T-cell (primary cell): ENCODE measurements at regions not wholly inside any gene's neighbourhood (a gene's known extent, or its start where the extent isn't known, plus 50 kb on each side); places are given as distances from the start of the nearest gene placed in this dataset.
"Not testable (repeated sequence)": the region's sequence is repeated elsewhere in the genome, so short reads cannot be mapped to it uniquely, and the experiment has no call there.

Experiments
- ATAC-seq, 4 experiments: fragments of 200-7000 bp in 3 of 4; fragments of 150-1000 bp in 1 of 4; cut with Tn5 transposase; replicated peaks in 1 of 4; 1 replicate in 3 of 4; 2 replicates in 1 of 4; pipeline ENCODE4 v1.10.0; 2021; ENCODE audit warnings: moderate library complexity in 3 of 4, mild to moderate bottlenecking in 2 of 4, moderate number of reproducible peaks in 1 of 4
- CTCF ChIA-PET, 2 donors: fragments of 300-600 bp; sonication (Branson Sonifier 250); formaldehyde crosslinking; loops; one replicate each; lab custom pipeline; 2022; ENCODE audit warnings: antibody characterized with exemption in 2 of 2; lab: Charles Lee
- POLR2A ChIA-PET, 2 donors: fragments of 300-600 bp; sonication (Branson Sonifier 250); formaldehyde crosslinking; loops; one replicate each; lab custom pipeline; 2022; ENCODE audit warnings: antibody characterized with exemption in 2 of 2; lab: Charles Lee
- DNase-seq, 35 experiments: peaks; one replicate each; pipeline versions ENCODE4 v3.0.0 to v3.0.0-alpha.2; 2013 to 2023
- H3K27ac ChIP-seq: one replicate; pipeline ENCODE4 v1.5.1; 2013; ENCODE audit warnings: low read length
- H3K27me3 ChIP-seq, 2 experiments: replicated peaks in 1 of 2; 1 replicate in 1 of 2; 2 replicates in 1 of 2; pipeline versions ENCODE4 v1.6.1 to v1.7.0; 2013; ENCODE audit warnings: low read length in 1 of 2, mixed read lengths in 1 of 2; ENCODE audit not compliant: control insufficient read depth in 2 of 2, insufficient read depth in 2 of 2; ENCODE audit errors: extremely low read depth in 1 of 2
- H3K36me3 ChIP-seq, 2 donors: 1 replicate in 1 of 2; 2 replicates in 1 of 2; pipeline versions ENCODE4 v1.6.1 to v1.7.0; 2013; ENCODE audit warnings: low read length in 1 of 2; ENCODE audit not compliant: control insufficient read depth in 2 of 2, insufficient read depth in 1 of 2; ENCODE audit errors: extremely low read depth in 1 of 2
- H3K4me1 ChIP-seq, 2 experiments: 1 replicate in 1 of 2; 2 replicates in 1 of 2; pipeline versions ENCODE4 v1.6.1 to v1.7.0; 2013; ENCODE audit warnings: low read length in 2 of 2, mixed read lengths in 1 of 2; ENCODE audit not compliant: insufficient read depth in 2 of 2, control insufficient read depth in 1 of 2; ENCODE audit errors: extremely low read depth in 1 of 2
- H3K4me3 ChIP-seq, 2 donors: 1 replicate in 1 of 2; 2 replicates in 1 of 2; pipeline versions ENCODE4 v1.5.1 to v1.7.0; 2013; ENCODE audit warnings: mild to moderate bottlenecking in 2 of 2, low read length in 1 of 2, moderate library complexity in 1 of 2; ENCODE audit not compliant: control insufficient read depth in 1 of 2; ENCODE audit errors: extremely low read depth in 1 of 2
- H3K9me3 ChIP-seq: 2 replicates; pipeline ENCODE4 v1.7.0; 2013
- H3K27ac Mint-ChIP-seq, 2 donors: one replicate each; pipeline ENCODE4 v1.8.0; 2020 to 2021; ENCODE audit warnings: mild to moderate bottlenecking in 2 of 2, mixed read lengths in 2 of 2
- H3K27me3 Mint-ChIP-seq, 2 donors: one replicate each; pipeline ENCODE4 v1.8.0; 2021 to 2022; ENCODE audit warnings: mixed read lengths in 2 of 2
- H3K36me3 Mint-ChIP-seq: one replicate; pipeline ENCODE4 v1.8.0; 2021; ENCODE audit warnings: mixed read lengths
- H3K4me1 Mint-ChIP-seq, 3 donors: one replicate each; pipeline ENCODE4 v1.8.0; 2020 to 2022; ENCODE audit warnings: mixed read lengths in 3 of 3, mild to moderate bottlenecking in 1 of 3
- H3K4me3 Mint-ChIP-seq, 3 donors: one replicate each; pipeline ENCODE4 v1.8.0; 2020 to 2022; ENCODE audit warnings: mild to moderate bottlenecking in 3 of 3, mixed read lengths in 3 of 3, moderate library complexity in 3 of 3
- H3K9me3 Mint-ChIP-seq, 3 donors: one replicate each; pipeline ENCODE4 v1.8.0; 2020 to 2022; ENCODE audit warnings: mixed read lengths in 3 of 3
- WGBS: methylation state at CpG from one replicate; pipeline ENCODE4 v1.1.5; 2013; ENCODE audit warnings: missing lambda C conversion rate; ENCODE audit not compliant: insufficient coverage; 5-methylcytosine and 5-hydroxymethylcytosine counted together

DNA sequence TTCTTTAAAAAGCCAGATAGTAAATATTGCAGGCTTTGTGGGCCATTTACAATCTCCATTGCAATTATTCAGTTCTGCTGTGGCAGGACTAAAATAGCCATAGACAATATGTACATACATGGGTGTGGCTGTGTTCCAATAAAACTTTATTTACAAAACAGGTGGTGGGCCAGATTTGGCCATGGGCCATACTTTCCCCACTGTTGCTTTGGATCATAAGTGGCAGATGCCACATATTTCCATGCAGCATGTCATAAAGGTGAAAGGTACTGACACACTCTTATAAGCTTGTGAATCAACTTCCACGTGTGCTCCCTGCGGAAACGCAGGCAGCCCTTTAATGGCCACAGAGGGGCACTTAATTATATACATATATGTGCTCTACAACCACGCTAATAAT is 244.4 kb upstream of the FOXN3 start:
- Mint-ChIP-seq H3K27ac (no peak overlapping the region), H3K9me3 (peaks cover 3 to 6% (median 3%) of the 10 kb centered on the region in 3 donors), H3K27me3 (no peaks in the 10 kb centered on the region), H3K4me3 (no peak overlapping the region), H3K36me3 (peaks cover 4% of the 10 kb centered on the region), H3K4me1 (peaks cover 0 to 16% (median 0%) of the 10 kb centered on the region in 3 donors)
- Histone ChIP-seq H3K36me3 (no peaks in the 10 kb centered on the region), H3K4me3 (no peak overlapping the region), H3K27me3 (no peaks in the 10 kb centered on the region), H3K9me3 (no peaks in the 10 kb centered on the region), H3K4me1 (no peaks in the 10 kb centered on the region), H3K27ac (no peak overlapping the region)
- no peak for DNase-seq
- ATAC-seq, result no peak
- ChIA-PET CTCF (no interaction called here), POLR2A (no interaction called here)
- WGBS, result no CpG with 5 or more reads among the region's 4 CpGs

DNA sequence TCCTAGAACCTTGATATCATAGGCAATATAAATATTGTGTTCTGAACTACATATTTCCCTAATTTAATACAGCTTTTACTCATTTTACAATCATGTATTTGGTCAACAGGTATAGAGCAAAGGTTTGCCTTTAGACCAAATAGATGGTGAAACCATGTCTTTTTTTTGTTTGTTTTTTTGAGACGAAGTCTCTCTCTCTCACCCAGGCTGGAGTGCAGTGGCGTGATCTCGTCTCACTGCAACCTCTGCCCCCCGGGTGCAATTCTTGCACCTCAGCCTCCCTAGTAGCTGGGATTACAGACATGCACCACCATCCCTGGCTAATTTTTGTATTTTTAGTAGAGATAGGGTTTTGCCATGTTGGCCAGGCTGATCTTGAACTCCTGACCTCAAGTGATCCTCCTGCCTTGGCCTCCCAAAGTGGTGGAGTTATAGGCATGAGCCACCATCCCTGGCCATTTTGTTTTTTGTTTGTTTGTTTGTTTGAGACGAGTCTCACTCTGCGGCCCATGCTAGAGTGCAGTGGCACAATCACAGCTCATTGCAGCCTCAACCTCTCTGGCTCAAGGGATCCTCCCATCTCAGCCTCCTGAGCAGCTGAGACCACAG is 243.7 kb upstream of the FOXN3 start:
- H3K4me1 ChIP-seq, H3K4me3 Mint-ChIP-seq, ATAC-seq, H3K9me3 ChIP-seq, H3K27me3 ChIP-seq, DNase-seq, H3K9me3 Mint-ChIP-seq, CTCF ChIA-PET, POLR2A ChIA-PET, H3K36me3 Mint-ChIP-seq, H3K27me3 Mint-ChIP-seq, H3K27ac ChIP-seq, H3K4me3 ChIP-seq, H3K27ac Mint-ChIP-seq, H3K36me3 ChIP-seq: not testable (repeated sequence)
- no CpG with 5 or more reads among the region's 6 CpGs for WGBS
- H3K4me1 Mint-ChIP-seq, result peaks cover 0 to 16% (median 0%) of the 10 kb centered on the region in 3 donors

DNA sequence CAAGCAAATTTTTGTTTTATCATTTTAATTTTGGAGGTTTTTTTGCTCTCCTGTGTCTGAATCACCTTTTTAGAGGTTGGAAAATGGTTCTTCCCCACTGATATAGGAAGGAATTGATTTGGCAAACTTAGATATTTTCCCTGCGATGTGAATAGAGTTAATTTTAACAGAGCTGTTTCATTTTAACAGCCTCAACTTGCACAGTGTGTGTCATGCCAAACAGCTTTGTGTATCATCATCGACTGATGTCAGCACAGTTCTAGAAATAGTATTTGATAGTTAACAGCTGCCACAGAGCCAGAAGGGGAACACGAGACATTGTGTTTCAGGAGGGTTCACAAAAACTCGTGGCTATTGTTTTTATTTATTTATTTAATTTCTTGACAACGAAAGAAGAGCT is 243.1 kb upstream of the FOXN3 start:
- peaks cover 0 to 20% (median 0%) of the 10 kb centered on the region in 3 donors for H3K4me1 Mint-ChIP-seq
- DNase-seq (no peak), ATAC-seq (no peak)
- Histone ChIP-seq H3K9me3 (no peaks in the 10 kb centered on the region), H3K27me3 (no peaks in the 10 kb centered on the region), H3K4me1 (no peaks in the 10 kb centered on the region), H3K4me3 (no peak overlapping the region), H3K36me3 (no peaks in the 10 kb centered on the region), H3K27ac (no peak overlapping the region)
- H3K36me3 Mint-ChIP-seq, result no peaks in the 10 kb centered on the region
- ChIA-PET CTCF (no interaction called here), POLR2A (no interaction called here)
- no peak overlapping the region for H3K27ac Mint-ChIP-seq
- 100% methylated on average over 1 of the region's 5 CpGs for WGBS
- H3K9me3 Mint-ChIP-seq, result no peaks in the 10 kb centered on the region
- H3K27me3 Mint-ChIP-seq, result no peaks in the 10 kb centered on the region
- H3K4me3 Mint-ChIP-seq, result no peak overlapping the region

DNA sequence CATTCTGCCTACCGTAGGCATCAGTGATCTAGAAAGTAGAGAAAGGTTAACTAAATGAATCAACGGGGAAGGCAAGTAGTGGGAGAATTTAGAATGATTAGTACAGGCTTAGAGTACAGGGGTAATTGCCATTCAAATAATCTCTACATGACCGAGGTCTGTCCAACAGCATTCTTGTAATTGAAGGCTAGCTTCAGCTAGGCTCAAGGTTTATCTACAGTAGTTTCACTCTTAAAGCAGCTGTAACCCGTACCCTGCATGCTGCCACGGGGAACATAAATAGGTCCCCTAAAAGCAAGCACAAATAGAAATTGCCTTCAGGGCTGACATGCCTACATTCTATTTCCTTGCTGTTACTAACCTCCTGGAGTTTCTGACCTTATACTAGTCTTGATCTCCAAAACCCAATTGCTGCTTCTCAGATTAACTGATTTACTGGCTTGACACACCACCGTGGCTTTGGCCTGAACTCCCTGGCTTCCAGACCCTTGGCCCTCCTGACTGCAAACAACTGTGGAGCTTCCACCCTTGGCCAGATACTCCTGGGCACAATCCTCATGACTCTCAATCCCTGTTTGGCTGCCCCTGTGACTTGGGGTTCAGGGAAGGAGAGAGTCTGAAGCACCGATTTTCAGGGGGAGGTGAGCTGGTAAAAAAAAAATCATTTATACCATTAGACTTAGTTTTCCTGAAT is 242.1 kb upstream of the FOXN3 start:
- Histone ChIP-seq H3K4me3 (no peak overlapping the region), H3K27ac (no peak overlapping the region), H3K27me3 (no peaks in the 10 kb centered on the region), H3K9me3 (no peaks in the 10 kb centered on the region), H3K4me1 (no peaks in the 10 kb centered on the region), H3K36me3 (no peaks in the 10 kb centered on the region)
- H3K4me3 Mint-ChIP-seq, result no peak overlapping the region
- DNase-seq (no peak), ATAC-seq (no peak)
- no peaks in the 10 kb centered on the region for H3K36me3 Mint-ChIP-seq
- no peaks in the 10 kb centered on the region for H3K27me3 Mint-ChIP-seq
- no peaks in the 10 kb centered on the region for H3K9me3 Mint-ChIP-seq
- ChIA-PET CTCF (interaction anchor here in 1 of 2 donors (0.5 kb wide), 1 partner anchor 14 kb away, joined by 6 read pairs; no protein-coding TSS in a partner anchor), POLR2A (interaction anchor here in 1 of 2 donors (0.5 kb wide), 1 partner anchor 28 kb away, joined by 3 read pairs; no protein-coding TSS in a partner anchor)
- no peak overlapping the region for H3K27ac Mint-ChIP-seq
- 79% methylated on average over 3 of the region's 7 CpGs for WGBS
- H3K4me1 Mint-ChIP-seq, result peaks cover 0 to 22% (median 0%) of the 10 kb centered on the region in 3 donors

DNA sequence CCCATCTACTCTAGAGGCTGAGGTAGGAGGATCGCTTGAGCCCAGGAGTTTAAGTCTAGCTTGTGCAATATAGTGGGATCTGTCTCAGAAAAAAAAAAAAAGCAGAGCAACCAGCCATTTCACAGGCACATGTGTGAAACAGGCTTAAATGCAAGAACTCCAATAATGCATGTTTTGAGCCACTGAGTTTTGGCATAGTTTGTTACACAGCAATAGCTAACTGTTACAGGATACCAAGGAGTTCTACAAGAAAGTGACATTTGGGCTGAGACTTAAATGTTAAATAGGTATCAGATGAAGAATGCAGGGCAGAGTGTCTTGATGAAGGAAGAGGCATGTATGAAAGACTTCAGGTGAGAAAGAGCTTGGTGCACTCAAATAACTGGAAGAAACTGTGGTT is 240.0 kb upstream of the FOXN3 start:
- Histone ChIP-seq H3K27ac (no peak overlapping the region), H3K36me3 (no peaks in the 10 kb centered on the region), H3K27me3 (no peaks in the 10 kb centered on the region), H3K4me1 (no peaks in the 10 kb centered on the region), H3K4me3 (no peak overlapping the region), H3K9me3 (no peaks in the 10 kb centered on the region)
- no peaks in the 10 kb centered on the region for H3K27me3 Mint-ChIP-seq
- 100% methylated on average over 1 of the region's 1 CpG for WGBS
- no peak for ATAC-seq
- DNase-seq, result no peak
- ChIA-PET POLR2A (interaction anchor here in 1 of 2 donors (0.7 kb wide), 1 partner anchor 18 kb away, joined by 5 read pairs; no protein-coding TSS in a partner anchor), CTCF (interaction anchor here in 1 of 2 donors (0.7 kb wide), 1 partner anchor 19 kb away, joined by 3 read pairs; no protein-coding TSS in a partner anchor)
- no peak overlapping the region for H3K27ac Mint-ChIP-seq
- no peak overlapping the region for H3K4me3 Mint-ChIP-seq
- H3K4me1 Mint-ChIP-seq, result peaks cover 0 to 22% (median 0%) of the 10 kb centered on the region in 3 donors
- peaks cover 0 to 3% (median 0%) of the 10 kb centered on the region in 3 donors for H3K9me3 Mint-ChIP-seq
- H3K36me3 Mint-ChIP-seq, result no peaks in the 10 kb centered on the region

DNA sequence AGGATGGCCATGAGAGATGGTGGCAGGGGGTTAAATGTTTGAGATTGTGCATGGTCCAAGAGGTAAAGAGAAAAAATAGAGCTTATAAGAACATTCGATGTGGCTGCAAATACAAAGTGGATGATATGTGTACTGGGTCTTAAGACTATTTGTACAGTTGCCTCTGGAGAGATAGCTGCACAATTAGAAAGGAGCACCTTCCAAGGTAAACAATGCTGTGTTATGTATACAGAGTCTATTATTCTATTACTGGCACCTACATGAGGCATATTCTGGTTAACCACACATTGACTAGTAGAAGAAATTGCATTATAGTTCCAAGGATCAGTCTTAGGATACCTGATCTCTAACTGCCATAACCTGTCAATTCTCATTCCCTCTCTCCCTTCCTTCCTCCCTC is 238.0 kb upstream of the FOXN3 start:
- Histone ChIP-seq H3K27ac (no peak overlapping the region), H3K9me3 (no peaks in the 10 kb centered on the region), H3K36me3 (no peaks in the 10 kb centered on the region), H3K4me1 (no peaks in the 10 kb centered on the region), H3K27me3 (no peaks in the 10 kb centered on the region), H3K4me3 (no peak overlapping the region)
- peaks cover 5 to 34% (median 5%) of the 10 kb centered on the region in 3 donors for H3K4me1 Mint-ChIP-seq
- H3K4me3 Mint-ChIP-seq, result no peak overlapping the region
- H3K27me3 Mint-ChIP-seq, result no peaks in the 10 kb centered on the region
- H3K9me3 Mint-ChIP-seq, result peaks cover 0 to 3% (median 0%) of the 10 kb centered on the region in 3 donors
- no CpG with 5 or more reads among the region's 1 CpG for WGBS
- CTCF ChIA-PET, result no interaction called here
- ATAC-seq (no peak), DNase-seq (no peak)
- POLR2A ChIA-PET, result no interaction called here
- no peaks in the 10 kb centered on the region for H3K36me3 Mint-ChIP-seq
- no peak overlapping the region for H3K27ac Mint-ChIP-seq
